ENCODE measurements at regions not wholly inside any gene's neighbourhood (a gene's known extent, or its start where the extent isn't known, plus 50 kb on each side); places are given as distances from the start of the nearest gene placed in this dataset.
"Not testable (repeated sequence)": the region's sequence is repeated elsewhere in the genome, so short reads cannot be mapped to it uniquely, and the experiment has no call there.

GRCh38 chr20:53734006-53734688, 140.5 kb upstream of the ZNF217 start:
- no peaks in the 10 kb centered on the region for H3K9me3 ChIP-seq (ENCODE audit: low read depth, low read length)
- H3K27ac ChIP-seq, result no peak overlapping the region
- no peak overlapping the region for H3K9ac ChIP-seq (ENCODE audit: insufficient read length)
- H3K36me3 ChIP-seq (ENCODE audit: insufficient read depth, low read length), result no peaks in the 10 kb centered on the region
- no peak overlapping the region for H3K4me3 ChIP-seq
- no peak for DNase-seq (ENCODE audit: low read depth, low spot score)
- TF ChIP-seq FOXP2 (optimal IDR thresholded peaks at IDR 0.05; ENCODE audit: control extremely low read depth, extremely low read length, insufficient read depth) (no peak), POLR2AphosphoS5 (IDR thresholded peaks at IDR 0.05; ENCODE audit: borderline replicate concordance, low read depth, low read length) (no peak), EZH2 (IDR thresholded peaks at IDR 0.05) (no peak)

DNA sequence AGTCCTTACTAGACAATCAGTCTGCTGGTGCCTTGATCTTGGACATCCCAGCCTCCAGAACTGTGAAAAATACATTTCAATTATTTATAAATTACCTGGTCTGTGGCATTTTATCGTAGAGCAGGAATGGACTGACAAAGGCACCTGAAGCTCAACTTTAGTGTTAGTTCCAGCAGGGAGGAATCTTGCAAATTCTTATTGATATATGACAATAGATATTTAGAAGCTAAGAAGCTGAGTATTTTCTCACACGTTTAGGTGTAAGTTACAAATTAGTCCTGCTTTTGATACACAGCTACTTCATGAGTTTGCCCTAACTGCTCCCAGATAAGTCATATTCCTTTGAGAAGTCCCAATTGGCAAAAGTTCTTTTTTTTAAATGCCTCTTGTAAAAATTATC, 138.0 kb upstream of the ZNF217 start:
- Histone ChIP-seq H3K9ac (ENCODE audit: insufficient read length) (no peak overlapping the region), H3K4me3 (no peak overlapping the region), H3K36me3 (ENCODE audit: insufficient read depth, low read length) (no peaks in the 10 kb centered on the region), H3K27ac (no peak overlapping the region), H3K9me3 (ENCODE audit: low read depth, low read length) (no peaks in the 10 kb centered on the region)
- TF ChIP-seq EZH2 (IDR thresholded peaks at IDR 0.05) (no peak), POLR2AphosphoS5 (IDR thresholded peaks at IDR 0.05; ENCODE audit: borderline replicate concordance, low read depth, low read length) (no peak), FOXP2 (optimal IDR thresholded peaks at IDR 0.05; ENCODE audit: control extremely low read depth, extremely low read length, insufficient read depth) (no peak)
- no peak for DNase-seq (ENCODE audit: low read depth, low spot score)

GRCh38 chr20:53728359-53728758, 134.7 kb upstream of the ZNF217 start:
- no peaks in the 10 kb centered on the region for H3K9me3 ChIP-seq (ENCODE audit: low read depth, low read length)

DNA sequence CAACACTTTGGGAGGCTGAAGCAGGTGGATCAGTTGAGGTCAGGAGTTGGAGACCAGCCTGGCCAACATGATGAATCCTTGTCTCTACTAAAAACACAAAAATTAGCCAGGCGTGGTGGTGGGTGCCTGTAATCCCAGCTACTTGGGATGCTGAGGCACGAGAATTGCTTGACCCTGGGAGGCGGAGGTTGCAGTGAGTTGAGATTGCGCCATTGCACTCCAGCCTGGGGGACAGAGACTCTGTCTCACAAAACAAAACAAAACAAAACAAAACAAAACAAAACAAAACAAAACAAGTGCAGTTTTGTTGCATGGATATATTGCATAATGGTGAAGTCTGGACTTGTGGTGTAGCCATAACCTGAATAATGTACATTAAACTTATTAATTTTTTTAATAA, 133.6 kb upstream of the ZNF217 start:
- H3K27ac ChIP-seq; H3K9me3 ChIP-seq (ENCODE audit: low read depth, low read length); H3K4me3 ChIP-seq; H3K36me3 ChIP-seq (ENCODE audit: insufficient read depth, low read length); H3K9ac ChIP-seq (ENCODE audit: insufficient read length); DNase-seq (ENCODE audit: low read depth, low spot score): not testable (repeated sequence)

More at GRCh38 chr20:53728359-53728758, 134.7 kb upstream of the ZNF217 start:
- Histone ChIP-seq H3K9ac (ENCODE audit: insufficient read length) (no peak overlapping the region), H3K36me3 (ENCODE audit: insufficient read depth, low read length) (no peaks in the 10 kb centered on the region), H3K4me3 (no peak overlapping the region), H3K27ac (no peak overlapping the region)
- TF ChIP-seq EZH2 (IDR thresholded peaks at IDR 0.05), result no peak
- TF ChIP-seq FOXP2 (optimal IDR thresholded peaks at IDR 0.05; ENCODE audit: control extremely low read depth, extremely low read length, insufficient read depth), result no peak
- no peak for TF ChIP-seq POLR2AphosphoS5 (IDR thresholded peaks at IDR 0.05; ENCODE audit: borderline replicate concordance, low read depth, low read length)
- no peak for DNase-seq (ENCODE audit: low read depth, low spot score)

- Histone ChIP-seq H3K9ac (ENCODE audit: insufficient read length) (no peak overlapping the region), H3K9me3 (ENCODE audit: low read depth, low read length) (no peaks in the 10 kb centered on the region), H3K36me3 (ENCODE audit: insufficient read depth, low read length) (no peaks in the 10 kb centered on the region), H3K27ac (no peak overlapping the region), H3K4me3 (no peak overlapping the region)
- no peak for TF ChIP-seq FOXP2 (optimal IDR thresholded peaks at IDR 0.05; ENCODE audit: control extremely low read depth, extremely low read length, insufficient read depth)
- TF ChIP-seq POLR2AphosphoS5 (IDR thresholded peaks at IDR 0.05; ENCODE audit: borderline replicate concordance, low read depth, low read length), result no peak
- no peak for TF ChIP-seq EZH2 (IDR thresholded peaks at IDR 0.05)
- DNase-seq (ENCODE audit: low read depth, low spot score), result no peak
Measured at GRCh38 chr20:53725575-53725970, 131.9 kb upstream of the ZNF217 start.

GRCh38 chr20:53723621-53724020, 130.0 kb upstream of the ZNF217 start:
- Histone ChIP-seq H3K27ac (no peak overlapping the region), H3K9ac (ENCODE audit: insufficient read length) (no peak overlapping the region), H3K4me3 (no peak overlapping the region), H3K9me3 (ENCODE audit: low read depth, low read length) (no peaks in the 10 kb centered on the region), H3K36me3 (ENCODE audit: insufficient read depth, low read length) (no peaks in the 10 kb centered on the region)
- DNase-seq (ENCODE audit: low read depth, low spot score), result no peak
- TF ChIP-seq FOXP2 (optimal IDR thresholded peaks at IDR 0.05; ENCODE audit: control extremely low read depth, extremely low read length, insufficient read depth) (no peak), EZH2 (IDR thresholded peaks at IDR 0.05) (no peak), POLR2AphosphoS5 (IDR thresholded peaks at IDR 0.05; ENCODE audit: borderline replicate concordance, low read depth, low read length) (no peak)

DNA sequence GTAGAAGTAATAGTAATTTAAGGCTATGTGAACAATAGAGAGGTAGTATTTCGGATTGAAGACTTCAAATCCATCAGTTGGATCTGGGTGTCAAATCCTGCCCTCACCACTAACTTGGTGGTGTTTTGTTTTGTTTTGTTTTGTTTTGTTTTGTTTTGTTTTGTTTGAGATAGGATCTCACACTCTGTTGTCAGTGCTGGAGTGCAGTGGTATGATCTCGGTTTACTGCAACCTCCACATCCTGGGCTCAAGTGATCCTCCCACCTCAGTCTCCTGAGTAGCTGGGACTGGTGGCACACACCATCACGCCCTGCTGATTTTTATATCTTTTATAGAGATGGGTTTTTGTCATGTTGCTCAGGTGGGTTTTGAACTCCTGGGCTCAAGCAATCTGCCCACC, 129.4 kb upstream of the ZNF217 start:
- H3K27ac ChIP-seq, result no peak overlapping the region
- H3K36me3 ChIP-seq (ENCODE audit: insufficient read depth, low read length), result no peaks in the 10 kb centered on the region
- no peak overlapping the region for H3K9ac ChIP-seq (ENCODE audit: insufficient read length)
- H3K9me3 ChIP-seq (ENCODE audit: low read depth, low read length), result no peaks in the 10 kb centered on the region
- no peak for TF ChIP-seq EZH2 (IDR thresholded peaks at IDR 0.05)
- TF ChIP-seq POLR2AphosphoS5 (IDR thresholded peaks at IDR 0.05; ENCODE audit: borderline replicate concordance, low read depth, low read length), result no peak
- TF ChIP-seq FOXP2 (optimal IDR thresholded peaks at IDR 0.05; ENCODE audit: control extremely low read depth, extremely low read length, insufficient read depth), result no peak
- DNase-seq (ENCODE audit: low read depth, low spot score), result no peak
- H3K4me3 ChIP-seq, result no peak overlapping the region

DNA sequence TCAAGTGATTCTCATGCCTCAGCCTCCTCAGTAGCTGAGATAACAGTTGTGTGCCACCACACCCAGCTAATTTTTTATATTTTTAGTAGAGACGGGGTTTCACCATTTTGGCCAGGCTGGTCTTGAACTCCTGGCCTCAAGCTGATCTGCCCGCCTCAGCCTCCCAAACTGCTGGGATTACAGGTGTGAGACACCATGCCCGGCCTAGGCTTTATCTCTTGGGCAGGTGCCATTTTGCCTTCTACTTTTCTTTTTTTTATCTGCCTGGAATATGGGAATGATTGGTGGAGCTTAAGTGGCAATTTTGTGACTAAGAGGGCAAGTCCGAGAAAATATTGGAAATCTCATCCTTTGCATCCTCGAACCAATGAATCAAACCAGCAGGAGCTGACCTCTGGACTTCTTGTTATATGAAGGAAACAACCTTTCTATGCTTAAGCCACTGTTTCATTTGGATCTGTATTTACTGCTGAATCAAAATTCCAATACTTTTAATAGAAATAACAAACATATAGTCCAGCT, 128.9 kb upstream of the ZNF217 start:
- no peak overlapping the region for H3K9ac ChIP-seq (ENCODE audit: insufficient read length)
- TF ChIP-seq FOXP2 (optimal IDR thresholded peaks at IDR 0.05; ENCODE audit: control extremely low read depth, extremely low read length, insufficient read depth) (no peak), POLR2AphosphoS5 (IDR thresholded peaks at IDR 0.05; ENCODE audit: borderline replicate concordance, low read depth, low read length) (no peak), EZH2 (IDR thresholded peaks at IDR 0.05) (no peak)
- no peaks in the 10 kb centered on the region for H3K36me3 ChIP-seq (ENCODE audit: insufficient read depth, low read length)
- no peak for DNase-seq (ENCODE audit: low read depth, low spot score)
- H3K27ac ChIP-seq, result no peak overlapping the region
- H3K4me3 ChIP-seq, result no peak overlapping the region
- H3K9me3 ChIP-seq (ENCODE audit: low read depth, low read length), result no peaks in the 10 kb centered on the region

GRCh38 chr20:53721445-53721963, 127.9 kb upstream of the ZNF217 start:
- not testable (repeated sequence) for H3K27ac ChIP-seq; H3K9me3 ChIP-seq (ENCODE audit: low read depth, low read length); H3K36me3 ChIP-seq (ENCODE audit: insufficient read depth, low read length); H3K9ac ChIP-seq (ENCODE audit: insufficient read length); H3K4me3 ChIP-seq; DNase-seq (ENCODE audit: low read depth, low spot score)

DNA sequence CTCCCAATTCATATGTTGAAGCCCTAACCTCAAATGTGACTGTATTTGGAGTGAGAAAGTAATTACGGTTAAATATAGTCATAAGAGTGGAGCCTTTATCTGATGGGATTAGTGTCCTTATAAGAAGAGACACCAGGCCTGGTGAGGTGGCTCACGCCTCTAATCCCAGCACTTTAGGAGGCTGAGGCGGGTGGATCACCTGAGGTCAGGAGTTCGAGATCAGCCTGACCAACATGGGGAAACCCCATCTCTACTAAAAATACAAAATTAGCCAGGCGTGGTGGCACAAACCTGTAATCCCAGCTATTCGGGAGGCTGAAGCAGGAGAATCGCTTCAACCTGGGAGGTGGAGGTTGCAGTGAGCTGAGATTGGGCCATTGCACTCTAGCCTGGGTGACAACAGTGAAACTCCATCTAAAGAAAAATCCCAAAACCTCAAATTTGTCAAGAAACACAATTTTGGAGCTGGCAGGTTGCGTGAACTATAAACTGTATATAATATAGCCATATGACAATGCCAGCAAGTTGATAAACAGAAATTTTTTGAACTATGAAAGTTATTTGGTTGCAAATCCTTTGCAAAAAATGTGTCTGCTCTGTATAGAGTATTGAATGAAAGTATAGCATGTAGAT, 125.6 kb upstream of the ZNF217 start:
- H3K4me3 ChIP-seq; DNase-seq (ENCODE audit: low read depth, low spot score); H3K27ac ChIP-seq; H3K36me3 ChIP-seq (ENCODE audit: insufficient read depth, low read length); H3K9ac ChIP-seq (ENCODE audit: insufficient read length); H3K9me3 ChIP-seq (ENCODE audit: low read depth, low read length): not testable (repeated sequence)

All from SK-N-MC (cell line).